GM18861 (cell line): ENCODE measurements at regions not wholly inside any gene's neighbourhood (a gene's known extent, or its start where the extent isn't known, plus 50 kb on each side); places are given as distances from the start of the nearest gene placed in this dataset.

Source experiments
- ATAC-seq: cut with Tn5 transposase; IDR thresholded peaks from one replicate; pipeline ENCODE4 v1.9.1; 2021; ENCODE audit not compliant: unreplicated experiment

GRCh38 chr6:160899671-160900430 is 91.7 kb upstream of the MAP3K4 start:
- no peak for ATAC-seq

GRCh38 chr6:160911949-160912348 is 79.6 kb upstream of the MAP3K4 start:
- no peak for ATAC-seq

- no peak for ATAC-seq
Observed at GRCh38 chr6:160912411-160912810, 79.2 kb upstream of the MAP3K4 start.

GRCh38 chr6:160917572-160917971 is 74.0 kb upstream of the MAP3K4 start:
- ATAC-seq, result no peak

GRCh38 chr6:160919723-160920440 is 71.7 kb upstream of the MAP3K4 start:
- no peak for ATAC-seq

GRCh38 chr6:160921095-160921494 is 70.5 kb upstream of the MAP3K4 start:
- no peak for ATAC-seq

GRCh38 chr6:160926281-160927276 is 65.0 kb upstream of the MAP3K4 start:
- ATAC-seq, result no peak

- no peak for ATAC-seq
Observed at GRCh38 chr6:160927416-160927815, 64.2 kb upstream of the MAP3K4 start.

- ATAC-seq, result no peak
Observed at GRCh38 chr6:160929361-160929760, 62.2 kb upstream of the MAP3K4 start.

- no peak for ATAC-seq
Observed at GRCh38 chr6:160929831-160930230, 61.7 kb upstream of the MAP3K4 start.

GRCh38 chr6:160930547-160931377 is 60.8 kb upstream of the MAP3K4 start:
- peak; percentile 74 for ATAC-seq

GRCh38 chr6:160931378-160932310 is 59.9 kb upstream of the MAP3K4 start:
- no peak for ATAC-seq

- ATAC-seq, result no peak
Observed at GRCh38 chr6:160933256-160933655, 58.3 kb upstream of the MAP3K4 start.

GRCh38 chr6:160934157-160934556 is 57.4 kb upstream of the MAP3K4 start:
- no peak for ATAC-seq

GRCh38 chr6:160940197-160940596 is 51.4 kb upstream of the MAP3K4 start:
- no peak for ATAC-seq
